ENCODE measurements at regions not wholly inside any gene's neighbourhood (a gene's known extent, or its start where the extent isn't known, plus 50 kb on each side); places are given as distances from the start of the nearest gene placed in this dataset.

GRCh38 chr15:39456159-39456558, 124.7 kb upstream of the THBS1 start:
- TF ChIP-seq CTCF (IDR thresholded peaks at IDR 0.05) (no peak), EP300 (IDR thresholded peaks at IDR 0.05) (no peak)
